Keratinocyte (primary cell): ENCODE measurements at regions not wholly inside any gene's neighbourhood (a gene's known extent, or its start where the extent isn't known, plus 50 kb on each side); places are given as distances from the start of the nearest gene placed in this dataset.

Source experiments
- DNase-seq: peaks from one replicate; pipeline ENCODE4 v3.0.0-alpha.2; 2011; ENCODE audit warnings: low read depth, missing footprints, low spot score
- FAIRE-seq: peaks from 2 replicates; lab custom pipeline; 2011; peaks lifted over from hg19 to GRCh38; lab: Jason Lieb, UNC
- H2AFZ ChIP-seq: 2 replicates; pipeline ENCODE4 v1.6.0; 2012; ENCODE audit warnings: low read length, control low read depth, inconsistent platforms; ENCODE audit not compliant: control insufficient read depth
- H3K27ac ChIP-seq: 2 replicates; pipeline ENCODE4 v1.5.1; 2011; ENCODE audit warnings: low read length; ENCODE audit not compliant: control insufficient read depth, insufficient read depth
- H3K27me3 ChIP-seq: 3 replicates; pipeline ENCODE4 v1.6.0; 2011; ENCODE audit warnings: low read length; ENCODE audit not compliant: control insufficient read depth, insufficient read depth; ENCODE audit errors: extremely low read depth
- H3K36me3 ChIP-seq, 2 experiments: 2 replicates in 1 of 2; 3 replicates in 1 of 2; pipeline ENCODE4 v1.5.1; 2011; ENCODE audit warnings: low read length in 2 of 2, mild to moderate bottlenecking in 1 of 2; ENCODE audit not compliant: control insufficient read depth in 2 of 2, insufficient read depth in 2 of 2; ENCODE audit errors: extremely low read depth in 1 of 2
- H3K4me1 ChIP-seq: 3 replicates; pipeline ENCODE4 v1.5.1; 2011; ENCODE audit warnings: low read length; ENCODE audit not compliant: control insufficient read depth, insufficient read depth; ENCODE audit errors: extremely low read depth
- H3K4me2 ChIP-seq: 3 replicates; pipeline ENCODE4 v1.6.0; 2011; ENCODE audit warnings: low read depth, low read length; ENCODE audit not compliant: control insufficient read depth, insufficient read depth; ENCODE audit errors: extremely low read depth
- H3K4me3 ChIP-seq, 3 experiments: fragments of 200-600 bp in 1 of 3; sonication (generic) in 1 of 3; 2 replicates in 2 of 3; 3 replicates in 1 of 3; pipeline ENCODE4 v1.5.1; 2011 to 2016; ENCODE audit warnings: low read length in 3 of 3, mild to moderate bottlenecking in 3 of 3, control low read depth in 2 of 3, inconsistent platforms in 1 of 3, low read depth in 1 of 3, mixed read lengths in 1 of 3, mixed run types in 1 of 3, moderate library complexity in 1 of 3; ENCODE audit not compliant: control insufficient read depth in 2 of 3, insufficient read depth in 2 of 3; ENCODE audit errors: extremely low read depth in 1 of 3
- H3K79me2 ChIP-seq: 2 replicates; pipeline ENCODE4 v1.6.0; 2012; ENCODE audit warnings: low read length; ENCODE audit not compliant: control insufficient read depth, insufficient read depth
- H3K9ac ChIP-seq: 3 replicates; pipeline ENCODE4 v1.6.0; 2011; ENCODE audit warnings: low read length; ENCODE audit not compliant: control insufficient read depth, insufficient read depth; ENCODE audit errors: extremely low read depth
- H3K9me1 ChIP-seq: 3 replicates; pipeline ENCODE4 v1.6.0; 2011; ENCODE audit warnings: low read length; ENCODE audit not compliant: control insufficient read depth, insufficient read depth; ENCODE audit errors: extremely low read depth
- H3K9me3 ChIP-seq: 2 replicates; pipeline ENCODE4 v1.5.1; 2012; ENCODE audit warnings: low read depth, low read length; ENCODE audit not compliant: control insufficient read depth
- H4K20me1 ChIP-seq: 3 replicates; pipeline ENCODE4 v1.6.0; 2011; ENCODE audit warnings: low read length; ENCODE audit not compliant: control insufficient read depth, insufficient read depth; ENCODE audit errors: extremely low read depth
- CTCF ChIP-seq, 3 experiments: IDR thresholded peaks in 1 of 3; conservative IDR thresholded peaks in 1 of 3; optimal IDR thresholded peaks in 1 of 3; 2 replicates in 2 of 3; 3 replicates in 1 of 3; pipeline versions ENCODE3 to v1.5.1; 2011; ENCODE audit warnings: low read length in 3 of 3, mild to moderate bottlenecking in 3 of 3, moderate library complexity in 2 of 3, control low read depth in 1 of 3, inconsistent platforms in 1 of 3; ENCODE audit not compliant: insufficient read depth in 2 of 3; ENCODE audit errors: extremely low read depth in 1 of 3
- EZH2 ChIP-seq: IDR thresholded peaks from one replicate; pipeline ENCODE4 v1.6.1; 2012; ENCODE audit warnings: inconsistent platforms, mild to moderate bottlenecking, low read length, moderate library complexity
- dilution Hi-C: fragments of 300-500 bp; cut with MboI; formaldehyde crosslinking; loops from one replicate; pipeline ENCODE4 v1.7.0; 2020; ENCODE audit warnings: low sequenced_read_pairs; ENCODE audit not compliant: extremely low pct_ligation_motif_present

- Histone ChIP-seq H3K4me2 (peak overlapping the region; percentile 48), H3K9ac (no peak overlapping the region), H3K27ac (no peak overlapping the region), H4K20me1 (no peaks in the 10 kb centered on the region), H3K27me3 (no peaks in the 10 kb centered on the region), H3K4me3 (no peak overlapping the region), H2AFZ (peak overlapping the region; percentile 70), H3K9me3 (no peaks in the 10 kb centered on the region), H3K9me1 (no peaks in the 10 kb centered on the region), H3K4me1 (peaks cover 18% of the 10 kb centered on the region), H3K36me3 (no peaks in the 10 kb centered on the region), H3K79me2 (no peaks in the 10 kb centered on the region)
- TF ChIP-seq EZH2 = no peak
- no peak for TF ChIP-seq CTCF (optimal IDR thresholded peaks at IDR 0.05 in 1 of 3, IDR thresholded peaks at IDR 0.05 in 1 of 3, conservative IDR thresholded peaks at IDR 0.05 in 1 of 3; ENCODE audit: extremely low read depth in 1 of 3, insufficient read depth in 2 of 3, low read length in 3 of 3)
- DNase-seq (no peak), FAIRE-seq (no peak)
- dilution Hi-C loops = no loop called here
These were observed 244.7 kb downstream of the SLC7A11 start for GRCh38 chr4:137997496-137997895.

GRCh38 chr4:137994853-137995252 is 247.3 kb downstream of the SLC7A11 start:
- Histone ChIP-seq H3K9ac (no peak overlapping the region), H3K79me2 (no peaks in the 10 kb centered on the region), H3K36me3 (no peaks in the 10 kb centered on the region), H3K9me1 (no peaks in the 10 kb centered on the region), H3K4me1 (peaks cover 18% of the 10 kb centered on the region), H3K9me3 (no peaks in the 10 kb centered on the region), H3K27me3 (no peaks in the 10 kb centered on the region), H2AFZ (no peak overlapping the region), H3K4me3 (no peak overlapping the region), H3K4me2 (no peak overlapping the region), H4K20me1 (no peaks in the 10 kb centered on the region), H3K27ac (no peak overlapping the region)
- no peak for TF ChIP-seq CTCF (optimal IDR thresholded peaks at IDR 0.05 in 1 of 3, IDR thresholded peaks at IDR 0.05 in 1 of 3, conservative IDR thresholded peaks at IDR 0.05 in 1 of 3; ENCODE audit: extremely low read depth in 1 of 3, insufficient read depth in 2 of 3, low read length in 3 of 3)
- TF ChIP-seq EZH2 = no peak
- DNase-seq (no peak), FAIRE-seq (no peak)
- dilution Hi-C loops = no loop called here
